GM23338 (cell line): ENCODE measurements at regions not wholly inside any gene's neighbourhood (a gene's known extent, or its start where the extent isn't known, plus 50 kb on each side); places are given as distances from the start of the nearest gene placed in this dataset.

Experiments
- CREB1 ChIP-seq: fragments of 250-450 bp; sonication (Bioruptor Pico); IDR thresholded peaks from 2 replicates; pipeline ENCODE4 v1.5.0; 2020; ENCODE audit warnings: low read depth, mild to moderate bottlenecking, moderate library complexity
- CTCF ChIP-seq, 2 experiments: fragments of 200-600 bp in 1 of 2; sonication (generic) in 1 of 2; conservative IDR thresholded peaks; 2 replicates each; pipeline versions ENCODE4 v1.5.1 to v1.6.1; 2016 to 2017; ENCODE audit warnings: antibody characterized with exemption in 2 of 2, low read depth in 2 of 2, mild to moderate bottlenecking in 2 of 2, moderate library complexity in 1 of 2
- ETS1 ChIP-seq: IDR thresholded peaks from 2 replicates; pipeline ENCODE4 v1.6.1; 2016; ENCODE audit warnings: antibody characterized with exemption
- EZH2 ChIP-seq: fragments of 200-600 bp; sonication (generic); IDR thresholded peaks from one replicate; pipeline ENCODE4 v1.8.0; 2017; ENCODE audit warnings: antibody characterized with exemption, mild to moderate bottlenecking, low read depth; ENCODE audit not compliant: unreplicated experiment
- EZH2phosphoT487 ChIP-seq: fragments of 200-600 bp; sonication (generic); IDR thresholded peaks from one replicate; pipeline ENCODE4 v1.8.1; 2018; ENCODE audit warnings: antibody characterized with exemption; ENCODE audit not compliant: unreplicated experiment
- POLR2AphosphoS5 ChIP-seq: IDR thresholded peaks from 2 replicates; pipeline ENCODE4 v1.6.1; 2016; ENCODE audit warnings: antibody characterized with exemption, low read depth
- STAT1 ChIP-seq: IDR thresholded peaks from one replicate; pipeline ENCODE4 v1.6.1; 2016; ENCODE audit warnings: antibody characterized with exemption; ENCODE audit not compliant: unreplicated experiment
- ZNF462 ChIP-seq: fragments of 250-450 bp; sonication (Bioruptor Pico); IDR thresholded peaks from 2 replicates; pipeline ENCODE4 v1.5.0; 2020; ENCODE audit warnings: mild to moderate bottlenecking, moderate library complexity

GRCh38 chr4:24166501-24166900, 276.7 kb upstream of the PPARGC1A start (continued):
- TF ChIP-seq ZNF462 (CRISPR knock-in tag): no peak
- TF ChIP-seq EZH2phosphoT487: no peak
- TF ChIP-seq STAT1: no peak
- TF ChIP-seq POLR2AphosphoS5: no peak
- no peak for TF ChIP-seq CTCF (conservative IDR thresholded peaks at IDR 0.05; ENCODE audit: low read depth in 2 of 2)
- TF ChIP-seq ETS1: no peak
- no peak for TF ChIP-seq CREB1 (CRISPR knock-in tag)
- TF ChIP-seq EZH2: no peak
